Central memory CD4-positive, alpha-beta T cell (primary cell): ENCODE measurements at regions not wholly inside any gene's neighbourhood (a gene's known extent, or its start where the extent isn't known, plus 50 kb on each side); places are given as distances from the start of the nearest gene placed in this dataset.
"Not testable (repeated sequence)": the region's sequence is repeated elsewhere in the genome, so short reads cannot be mapped to it uniquely, and the experiment has no call there.

Experiments used
- DNase-seq: peaks from one replicate; pipeline ENCODE4 v3.0.0; 2022

DNA sequence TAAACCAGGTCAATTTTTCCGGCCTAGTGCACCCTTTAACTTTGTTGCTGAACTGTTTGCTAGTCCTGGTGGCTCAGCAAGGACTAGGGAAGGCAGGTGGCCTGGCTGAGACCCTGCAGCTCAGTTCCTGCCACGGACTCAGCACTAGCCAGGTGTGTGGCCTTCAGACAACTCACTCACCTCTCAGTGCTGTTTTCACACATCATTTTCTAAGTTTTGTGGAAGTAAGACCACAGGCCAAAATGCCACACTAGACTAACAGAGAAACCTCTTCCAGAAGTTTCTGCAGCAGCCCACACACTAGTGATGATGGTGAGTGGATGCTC lies 65.9 kb upstream of the SLC1A4 start:
- DNase-seq: no peak

DNA sequence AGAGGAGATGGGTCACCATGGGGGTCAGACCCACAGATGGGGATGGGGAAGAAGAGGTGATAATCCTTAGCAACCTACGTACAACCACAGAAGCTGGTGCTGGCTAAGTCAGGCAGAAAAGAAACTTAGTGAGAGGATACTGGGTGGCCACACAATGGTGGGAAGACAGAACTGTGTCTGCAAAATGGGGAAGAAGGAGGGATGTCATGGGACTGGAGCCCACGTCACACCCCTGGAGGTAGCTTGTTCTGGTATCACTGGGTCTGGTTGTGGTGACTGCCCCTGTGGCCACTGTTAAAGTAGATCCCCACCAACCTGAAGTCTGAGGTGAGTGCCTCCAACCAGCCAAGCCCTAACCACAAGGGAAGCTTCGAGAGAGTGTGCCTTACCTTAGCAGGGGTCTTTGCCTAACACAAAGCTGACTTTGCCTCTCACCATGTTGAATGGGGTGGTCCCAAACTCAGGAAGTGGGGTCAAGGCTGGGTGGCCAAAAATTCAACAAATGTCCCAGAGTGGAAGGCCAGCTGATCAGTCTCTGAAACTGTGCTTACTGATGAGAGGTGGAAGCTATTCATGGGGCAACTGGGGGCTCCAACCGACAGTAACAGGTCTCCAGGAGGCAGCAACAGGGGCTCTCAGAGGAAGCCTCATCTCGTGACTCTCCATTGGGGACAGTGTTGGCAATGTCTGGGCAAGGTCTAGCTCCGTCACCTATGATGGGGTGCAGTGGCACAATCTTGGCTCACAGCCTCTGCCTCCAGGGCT lies 64.8 kb upstream of the SLC1A4 start:
- DNase-seq: no peak

DNA sequence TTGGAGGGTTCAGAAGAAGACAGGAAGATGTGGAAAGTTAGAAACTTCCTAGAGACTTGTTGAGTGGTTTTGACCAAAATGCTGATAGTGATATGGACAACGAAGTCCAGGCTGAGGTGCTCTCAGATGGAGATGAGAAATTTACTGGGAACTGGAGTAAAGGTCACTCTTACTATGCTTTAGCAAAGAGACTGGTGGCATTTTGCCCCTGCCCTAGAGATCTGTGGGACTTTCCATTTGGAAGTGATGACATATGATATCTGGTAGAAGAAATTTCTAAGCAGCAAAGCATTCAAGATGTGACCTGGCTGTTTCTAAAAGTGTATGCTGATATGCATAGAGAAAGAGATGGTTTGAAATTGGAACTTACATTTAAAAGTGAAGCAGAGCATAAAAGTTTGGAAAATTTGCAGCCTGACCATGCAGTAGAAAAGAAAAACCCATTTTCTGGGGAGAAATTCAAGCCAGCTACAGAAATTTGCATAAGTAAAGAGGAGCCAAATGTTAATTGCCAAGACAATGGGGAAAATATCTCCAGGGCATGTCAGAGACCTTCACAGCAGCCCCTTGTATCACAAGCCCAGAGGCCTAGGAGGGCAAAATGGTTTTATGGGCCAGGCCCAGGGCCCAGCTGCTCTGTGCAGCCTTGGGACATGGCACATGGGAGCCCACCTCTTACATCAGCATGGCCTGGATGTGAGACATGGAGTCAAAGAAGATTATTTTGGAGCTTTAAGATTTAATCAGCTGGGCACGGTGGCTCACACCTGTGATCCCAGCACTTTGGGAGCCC lies 63.1 kb upstream of the SLC1A4 start:
- DNase-seq: not testable (repeated sequence)

DNA sequence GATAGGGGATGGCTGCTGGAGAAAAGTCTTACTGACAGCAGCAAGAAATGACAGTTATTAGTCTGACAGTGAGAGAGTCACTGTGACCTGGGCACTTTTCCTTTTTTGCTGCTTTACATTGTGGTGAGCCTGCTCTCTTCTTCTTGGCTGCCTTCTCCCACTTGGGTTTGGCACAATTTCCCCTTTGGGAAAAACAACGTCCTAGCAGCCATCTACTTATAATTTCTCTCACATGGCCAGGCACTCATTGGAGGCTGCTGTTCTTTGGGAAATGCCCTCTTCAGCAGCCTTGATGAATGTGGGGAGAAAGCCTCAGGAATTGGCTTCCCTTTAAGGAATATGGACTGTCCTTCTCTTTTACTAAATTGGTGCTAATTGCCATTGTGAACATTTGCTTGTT lies 60.4 kb upstream of the SLC1A4 start:
- DNase-seq: no peak

DNA sequence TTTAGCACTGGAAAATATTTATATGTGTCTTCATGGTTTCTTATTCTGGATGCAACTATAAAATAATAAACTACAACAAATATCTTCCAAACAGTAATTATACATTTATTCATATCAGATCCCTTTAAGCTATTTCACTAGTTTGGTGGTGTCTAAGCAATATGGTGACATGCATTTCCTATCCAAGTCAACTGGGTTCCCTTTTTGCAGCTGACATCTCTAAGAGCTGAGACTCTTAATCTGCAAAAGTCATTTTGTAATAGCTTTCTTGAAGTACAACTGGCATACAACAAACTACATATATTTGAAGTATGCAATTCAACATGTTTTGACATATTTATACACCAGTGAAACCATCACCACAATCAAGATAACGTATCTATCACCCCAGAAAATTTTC lies 59.9 kb upstream of the SLC1A4 start:
- DNase-seq: no peak

DNA sequence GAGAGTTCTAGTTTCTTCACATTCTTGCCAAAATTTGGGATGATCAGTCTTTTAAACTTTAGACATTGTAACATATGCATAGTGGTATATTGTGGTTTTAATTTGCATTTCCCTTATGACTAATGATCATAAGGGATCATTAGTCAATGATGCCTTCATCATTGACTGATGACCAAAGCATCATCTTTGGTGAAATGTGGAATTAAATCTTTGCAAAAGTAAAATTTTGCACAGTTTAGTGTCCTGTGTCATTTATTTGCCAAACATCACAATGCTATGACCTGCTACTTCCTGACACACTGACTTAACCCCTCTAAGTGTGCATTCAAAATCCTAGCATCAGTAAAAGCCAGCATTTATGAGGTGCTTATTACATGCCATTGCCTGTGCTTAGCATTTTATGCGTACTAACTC lies 58.9 kb upstream of the SLC1A4 start:
- DNase-seq: no peak

DNA sequence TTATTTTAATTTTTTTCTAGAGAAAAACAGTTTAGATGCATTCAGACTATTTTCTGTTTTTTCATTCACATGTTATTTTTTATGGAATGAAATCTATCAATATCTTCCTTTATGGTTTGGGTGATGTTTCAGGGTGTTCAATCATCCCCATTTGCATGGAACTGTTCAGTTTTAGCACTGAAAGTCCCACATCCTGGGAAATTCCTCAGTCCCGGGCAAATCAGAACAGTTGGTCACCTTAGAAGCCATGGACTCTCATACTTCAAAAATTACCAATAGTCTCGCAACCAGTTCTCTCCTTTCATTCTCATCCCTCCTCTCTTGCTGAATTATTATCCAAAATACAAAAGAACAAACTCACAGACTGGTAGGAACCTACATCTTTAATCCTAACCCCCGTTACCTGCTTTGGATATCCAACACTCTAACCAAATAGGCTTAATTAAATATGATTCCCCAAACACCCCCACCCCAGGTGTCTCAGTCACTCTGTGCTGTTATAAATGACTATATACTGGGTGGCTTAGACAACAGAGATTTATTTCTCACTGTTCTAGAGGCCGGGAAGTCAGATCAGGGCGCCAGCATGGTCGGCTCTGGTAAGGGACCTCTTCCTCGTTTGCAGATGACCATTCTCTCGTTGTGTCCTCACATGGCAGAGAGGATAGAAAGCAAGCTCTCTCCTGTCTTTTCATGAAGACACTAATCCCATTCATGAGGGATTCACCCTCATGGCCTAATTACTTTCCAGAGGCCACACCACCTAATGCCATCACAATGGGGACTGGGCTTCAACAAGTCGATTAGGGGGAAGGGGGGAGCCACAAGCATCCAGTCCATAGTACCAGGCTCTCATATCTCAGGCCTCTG lies 57.7 kb upstream of the SLC1A4 start:
- no peak for DNase-seq

DNA sequence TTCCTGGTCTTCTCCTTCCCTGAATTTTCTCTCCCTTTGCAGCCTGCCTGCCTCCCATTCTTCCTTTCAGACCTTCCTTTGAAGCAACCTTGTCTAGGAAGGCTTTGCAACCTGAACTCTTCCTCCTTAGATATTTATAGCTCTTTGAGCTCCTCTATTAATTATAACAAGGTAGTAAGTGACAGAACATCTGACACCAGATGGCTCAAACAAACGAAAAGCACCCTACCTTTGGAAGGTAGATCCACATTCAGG lies 57.2 kb upstream of the SLC1A4 start:
- no peak for DNase-seq

DNA sequence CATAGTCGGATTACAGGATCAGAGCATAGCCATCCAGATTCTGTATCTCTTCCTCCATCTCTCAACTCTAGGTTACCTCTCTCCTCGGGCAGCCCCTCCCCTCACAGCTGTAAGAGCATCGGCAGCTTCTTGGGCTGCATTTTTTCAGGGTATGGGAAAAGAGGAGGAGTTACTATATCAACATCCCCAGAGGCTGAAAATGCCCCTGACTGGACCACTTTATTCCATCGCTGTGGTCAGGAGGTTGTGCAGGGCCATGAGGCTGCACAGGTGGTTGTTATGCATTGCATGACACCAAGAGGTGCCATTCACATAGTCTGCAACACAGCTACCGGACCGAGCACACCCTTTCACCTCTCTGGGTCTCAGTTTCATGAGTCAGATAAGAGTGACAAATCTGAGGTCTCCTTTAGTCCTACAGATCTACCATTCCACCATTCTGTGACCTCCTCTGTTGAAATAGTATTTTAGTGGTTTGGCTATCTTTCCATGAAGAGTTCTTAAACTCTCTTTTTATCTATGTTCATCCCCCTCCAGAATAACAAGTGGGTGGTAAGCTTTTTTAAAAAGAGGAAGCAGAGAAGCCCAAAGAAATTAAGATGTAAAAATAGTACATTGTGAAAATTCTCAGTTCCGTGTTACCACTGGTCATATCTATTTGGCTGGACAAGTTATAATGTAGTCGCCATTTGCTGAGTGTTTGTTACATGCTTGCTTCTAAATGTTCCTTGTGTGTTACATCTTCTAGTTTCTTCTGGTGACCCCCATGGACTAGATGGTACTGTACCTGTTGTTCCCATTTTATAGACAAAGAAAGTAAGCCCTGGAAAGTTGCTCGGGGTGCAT lies 56.6 kb upstream of the SLC1A4 start:
- no peak for DNase-seq

DNA sequence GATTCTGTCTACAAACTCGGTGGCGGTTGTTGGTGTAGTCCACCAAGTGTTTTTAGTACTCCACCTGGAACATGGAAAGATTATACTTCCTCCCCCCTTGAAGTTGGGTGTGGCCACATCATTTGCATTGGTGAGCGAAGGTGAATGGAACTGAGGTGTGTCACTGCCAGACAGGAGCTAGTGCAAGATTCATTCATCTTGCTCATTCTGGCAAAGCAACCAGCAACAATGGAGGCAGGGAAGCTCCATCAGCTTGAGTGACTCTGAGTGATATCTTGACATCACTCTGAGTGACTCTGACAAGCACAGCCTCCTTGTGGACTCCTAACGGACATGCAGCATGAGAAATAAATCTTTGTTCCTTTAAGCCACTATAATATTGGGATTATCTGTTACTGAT lies 54.7 kb upstream of the SLC1A4 start:
- no peak for DNase-seq

DNA sequence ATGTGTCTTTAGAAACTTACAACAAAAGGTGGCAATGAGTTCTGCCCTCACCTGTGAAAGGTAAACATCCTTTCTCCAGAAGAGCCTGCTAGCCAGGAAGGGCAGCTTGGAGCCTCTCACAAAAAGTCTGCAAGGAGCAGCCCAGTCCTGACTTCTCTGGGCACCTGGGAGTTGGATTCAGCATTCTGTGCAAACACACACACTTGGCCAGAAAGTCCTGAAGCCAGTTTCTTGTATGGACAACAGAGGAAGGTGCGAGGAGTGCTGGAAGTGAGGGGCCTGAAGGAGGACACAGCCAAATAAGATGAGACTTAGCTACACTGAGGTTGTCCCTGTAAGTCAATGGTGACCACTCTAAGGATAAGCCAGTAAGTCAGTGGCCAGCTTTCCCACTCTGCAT lies 52.4 kb upstream of the SLC1A4 start:
- DNase-seq: no peak

DNA sequence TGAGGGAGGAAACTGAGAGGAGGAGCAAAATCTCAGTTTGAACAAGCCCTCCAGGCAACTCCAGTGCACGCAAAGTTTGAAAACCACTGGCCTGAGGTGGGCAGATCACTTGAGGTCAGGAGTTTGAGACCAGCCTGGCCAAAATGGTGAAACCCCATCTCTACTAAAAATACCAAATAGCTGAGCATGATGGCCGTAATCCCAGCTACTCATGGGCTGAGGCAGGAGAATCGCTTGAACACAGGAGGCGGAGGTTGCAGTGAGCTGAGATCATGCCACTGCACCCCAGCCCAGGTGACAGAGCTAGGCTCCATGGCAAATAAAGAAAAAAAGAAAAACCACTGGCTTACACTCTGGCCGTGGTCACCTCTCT lies 51.9 kb upstream of the SLC1A4 start:
- DNase-seq: not testable (repeated sequence)

DNA sequence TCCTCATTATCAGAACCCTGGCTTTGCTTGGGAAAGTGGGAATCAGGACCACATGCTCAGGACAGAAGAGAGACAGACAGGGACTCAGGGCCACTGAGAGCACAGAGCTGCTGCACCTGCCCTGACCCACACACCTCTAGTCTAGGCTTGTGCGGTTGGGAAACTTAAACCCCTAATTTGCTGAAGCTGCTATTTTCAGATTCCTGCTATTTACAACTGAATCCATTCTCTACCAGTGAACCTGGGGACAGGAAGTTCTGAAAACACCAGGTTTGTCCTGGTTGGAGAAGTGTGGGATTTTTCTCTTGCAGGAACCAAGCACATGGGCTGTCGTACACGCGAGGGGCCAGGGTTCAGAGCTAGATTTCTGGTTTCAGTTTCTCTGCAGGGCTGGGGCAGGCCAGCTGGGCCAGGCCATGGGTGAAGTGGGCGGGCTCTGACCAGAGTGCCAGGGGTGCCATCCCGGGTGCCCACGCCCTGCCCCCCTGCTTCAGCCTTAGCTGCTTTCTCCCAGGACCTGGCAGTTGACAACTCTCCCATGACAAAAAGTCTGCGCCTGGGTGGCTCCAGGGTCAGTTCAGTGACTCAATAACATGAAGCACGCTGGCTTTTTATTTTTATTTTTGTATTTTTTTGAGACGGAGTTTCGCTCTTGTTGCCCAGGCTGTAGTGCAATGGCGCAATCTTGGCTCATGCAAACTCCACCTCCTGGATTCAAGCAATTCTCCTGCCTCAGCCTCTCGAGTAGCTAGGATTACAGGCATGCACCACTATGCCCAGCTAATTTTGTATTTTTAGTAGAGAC lies 51.3 kb upstream of the SLC1A4 start:
- no peak for DNase-seq

DNA sequence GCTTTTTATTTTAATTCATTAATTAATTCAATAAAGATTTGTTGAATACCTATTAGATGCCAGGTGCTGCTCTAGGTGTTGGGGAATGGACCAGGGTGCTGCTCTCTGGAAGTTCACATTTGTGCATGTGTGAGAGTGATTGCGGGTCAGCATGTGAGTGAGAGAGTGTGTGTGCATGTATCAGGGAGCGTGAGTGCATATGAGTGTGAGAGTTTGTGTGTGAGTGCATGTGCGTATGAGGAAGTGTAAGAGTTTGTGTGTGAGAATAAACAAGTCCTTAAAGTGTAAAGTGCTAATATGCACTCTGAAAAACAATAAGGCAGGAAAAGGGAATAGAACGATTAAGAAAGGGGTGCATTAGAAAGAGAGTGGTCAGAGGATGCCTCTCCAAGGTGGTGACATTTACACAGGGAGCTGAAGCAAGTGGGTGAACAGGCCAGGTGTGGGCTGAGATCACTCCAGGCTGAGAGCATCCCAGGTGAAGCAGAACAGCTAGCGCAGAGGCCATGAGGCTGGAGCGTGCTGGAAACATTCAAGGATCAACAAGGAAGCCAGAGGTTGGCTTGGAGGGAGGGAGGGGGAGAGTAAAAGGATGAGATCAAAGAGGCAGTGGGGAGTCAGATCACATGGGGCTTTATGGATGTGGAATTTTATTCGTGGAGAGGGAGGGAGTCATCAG lies 50.5 kb upstream of the SLC1A4 start:
- no peak for DNase-seq

DNA sequence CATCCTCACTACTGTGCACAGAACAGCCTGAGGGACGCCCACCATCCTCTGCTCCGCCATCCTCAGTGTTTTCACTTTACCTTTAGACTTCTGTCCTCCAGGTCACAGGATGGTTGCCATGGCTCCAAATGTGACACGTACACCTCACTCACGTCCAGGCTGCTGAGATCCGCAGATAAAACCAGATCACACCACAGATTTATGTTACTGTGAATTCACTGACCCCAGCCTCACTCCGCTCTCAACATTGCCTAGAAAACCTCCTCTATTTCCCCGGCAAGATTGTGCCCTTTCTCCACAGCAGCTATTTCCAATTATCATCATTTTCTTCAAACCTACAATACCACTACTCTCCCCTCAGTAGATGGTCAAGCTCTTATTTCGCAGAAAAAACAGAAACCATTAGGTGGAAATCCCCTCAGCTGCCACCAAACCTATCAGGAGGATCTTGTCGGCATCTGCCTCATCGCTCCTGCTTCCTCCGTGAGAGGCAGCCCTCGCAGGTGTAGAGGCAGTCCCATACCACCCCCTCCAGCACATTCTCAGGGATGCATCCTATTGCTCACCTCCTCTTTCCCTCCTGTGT lies 49.8 kb upstream of the SLC1A4 start:
- no peak for DNase-seq
